ENCODE measurements at regions not wholly inside any gene's neighbourhood (a gene's known extent, or its start where the extent isn't known, plus 50 kb on each side); places are given as distances from the start of the nearest gene placed in this dataset.

- H3K4me3 ChIP-seq (ENCODE audit: low read length), result no peak overlapping the region
- no peak for TF ChIP-seq CTCF (IDR thresholded peaks at IDR 0.05; ENCODE audit: insufficient read depth, low read depth, low read length, missing control alignments)
- no peak for DNase-seq (ENCODE audit: low read depth)
Observed at GRCh38 chr10:130492266-130492934, 356.2 kb downstream of the GLRX3 start.

- TF ChIP-seq CTCF (IDR thresholded peaks at IDR 0.05; ENCODE audit: insufficient read depth, low read depth, low read length, missing control alignments), result no peak
Observed at GRCh38 chr10:130493021-130493420, 356.8 kb downstream of the GLRX3 start.

GRCh38 chr10:130493446-130494145 lies 357.4 kb downstream of the GLRX3 start:
- DNase-seq (ENCODE audit: low read depth), result no peak
- no peak overlapping the region for H3K4me3 ChIP-seq (ENCODE audit: low read length)
- TF ChIP-seq CTCF (IDR thresholded peaks at IDR 0.05; ENCODE audit: insufficient read depth, low read depth, low read length, missing control alignments), result no peak

More at GRCh38 chr10:130493021-130493420, 356.8 kb downstream of the GLRX3 start:
- H3K4me3 ChIP-seq (ENCODE audit: low read length), result no peak overlapping the region
- DNase-seq (ENCODE audit: low read depth), result no peak

- H3K4me3 ChIP-seq (ENCODE audit: low read length), result no peak overlapping the region
- no peak for DNase-seq (ENCODE audit: low read depth)
- no peak for TF ChIP-seq CTCF (IDR thresholded peaks at IDR 0.05; ENCODE audit: insufficient read depth, low read depth, low read length, missing control alignments)
Observed at GRCh38 chr10:130495116-130495862, 359.1 kb downstream of the GLRX3 start.

- DNase-seq (ENCODE audit: low read depth), result peak; percentile 2
- H3K4me3 ChIP-seq (ENCODE audit: low read length), result no peak overlapping the region
- TF ChIP-seq CTCF (IDR thresholded peaks at IDR 0.05; ENCODE audit: insufficient read depth, low read depth, low read length, missing control alignments), result no peak
Observed at GRCh38 chr10:130495891-130496636, 359.9 kb downstream of the GLRX3 start.

GRCh38 chr10:130497056-130498010 lies 361.1 kb downstream of the GLRX3 start:
- H3K4me3 ChIP-seq (ENCODE audit: low read length), result no peak overlapping the region
- TF ChIP-seq CTCF (IDR thresholded peaks at IDR 0.05; ENCODE audit: insufficient read depth, low read depth, low read length, missing control alignments), result no peak
- DNase-seq (ENCODE audit: low read depth), result no peak

All from epithelial cell of esophagus (primary cell).